Keratinocyte (primary cell): ENCODE measurements at regions not wholly inside any gene's neighbourhood (a gene's known extent, or its start where the extent isn't known, plus 50 kb on each side); places are given as distances from the start of the nearest gene placed in this dataset.

Experiments used
- DNase-seq: peaks from one replicate; pipeline ENCODE4 v3.0.0-alpha.2; 2011; ENCODE audit warnings: low read depth, missing footprints, low spot score
- FAIRE-seq: peaks from 2 replicates; lab custom pipeline; 2011; peaks lifted over from hg19 to GRCh38; lab: Jason Lieb, UNC
- H2AFZ ChIP-seq: 2 replicates; pipeline ENCODE4 v1.6.0; 2012; ENCODE audit warnings: low read length, control low read depth, inconsistent platforms; ENCODE audit not compliant: control insufficient read depth
- H3K27ac ChIP-seq: 2 replicates; pipeline ENCODE4 v1.5.1; 2011; ENCODE audit warnings: low read length; ENCODE audit not compliant: control insufficient read depth, insufficient read depth
- H3K27me3 ChIP-seq: 3 replicates; pipeline ENCODE4 v1.6.0; 2011; ENCODE audit warnings: low read length; ENCODE audit not compliant: control insufficient read depth, insufficient read depth; ENCODE audit errors: extremely low read depth
- H3K36me3 ChIP-seq, 2 experiments: 2 replicates in 1 of 2; 3 replicates in 1 of 2; pipeline ENCODE4 v1.5.1; 2011; ENCODE audit warnings: low read length in 2 of 2, mild to moderate bottlenecking in 1 of 2; ENCODE audit not compliant: control insufficient read depth in 2 of 2, insufficient read depth in 2 of 2; ENCODE audit errors: extremely low read depth in 1 of 2
- H3K4me1 ChIP-seq: 3 replicates; pipeline ENCODE4 v1.5.1; 2011; ENCODE audit warnings: low read length; ENCODE audit not compliant: control insufficient read depth, insufficient read depth; ENCODE audit errors: extremely low read depth
- H3K4me2 ChIP-seq: 3 replicates; pipeline ENCODE4 v1.6.0; 2011; ENCODE audit warnings: low read depth, low read length; ENCODE audit not compliant: control insufficient read depth, insufficient read depth; ENCODE audit errors: extremely low read depth
- H3K4me3 ChIP-seq, 3 experiments: fragments of 200-600 bp in 1 of 3; sonication (generic) in 1 of 3; 2 replicates in 2 of 3; 3 replicates in 1 of 3; pipeline ENCODE4 v1.5.1; 2011 to 2016; ENCODE audit warnings: low read length in 3 of 3, mild to moderate bottlenecking in 3 of 3, control low read depth in 2 of 3, inconsistent platforms in 1 of 3, low read depth in 1 of 3, mixed read lengths in 1 of 3, mixed run types in 1 of 3, moderate library complexity in 1 of 3; ENCODE audit not compliant: control insufficient read depth in 2 of 3, insufficient read depth in 2 of 3; ENCODE audit errors: extremely low read depth in 1 of 3
- H3K79me2 ChIP-seq: 2 replicates; pipeline ENCODE4 v1.6.0; 2012; ENCODE audit warnings: low read length; ENCODE audit not compliant: control insufficient read depth, insufficient read depth
- H3K9ac ChIP-seq: 3 replicates; pipeline ENCODE4 v1.6.0; 2011; ENCODE audit warnings: low read length; ENCODE audit not compliant: control insufficient read depth, insufficient read depth; ENCODE audit errors: extremely low read depth
- H3K9me1 ChIP-seq: 3 replicates; pipeline ENCODE4 v1.6.0; 2011; ENCODE audit warnings: low read length; ENCODE audit not compliant: control insufficient read depth, insufficient read depth; ENCODE audit errors: extremely low read depth
- H3K9me3 ChIP-seq: 2 replicates; pipeline ENCODE4 v1.5.1; 2012; ENCODE audit warnings: low read depth, low read length; ENCODE audit not compliant: control insufficient read depth
- H4K20me1 ChIP-seq: 3 replicates; pipeline ENCODE4 v1.6.0; 2011; ENCODE audit warnings: low read length; ENCODE audit not compliant: control insufficient read depth, insufficient read depth; ENCODE audit errors: extremely low read depth
- CTCF ChIP-seq, 3 experiments: IDR thresholded peaks in 1 of 3; conservative IDR thresholded peaks in 1 of 3; optimal IDR thresholded peaks in 1 of 3; 2 replicates in 2 of 3; 3 replicates in 1 of 3; pipeline versions ENCODE3 to v1.5.1; 2011; ENCODE audit warnings: low read length in 3 of 3, mild to moderate bottlenecking in 3 of 3, moderate library complexity in 2 of 3, control low read depth in 1 of 3, inconsistent platforms in 1 of 3; ENCODE audit not compliant: insufficient read depth in 2 of 3; ENCODE audit errors: extremely low read depth in 1 of 3
- EZH2 ChIP-seq: IDR thresholded peaks from one replicate; pipeline ENCODE4 v1.6.1; 2012; ENCODE audit warnings: inconsistent platforms, mild to moderate bottlenecking, low read length, moderate library complexity
- dilution Hi-C: fragments of 300-500 bp; cut with MboI; formaldehyde crosslinking; loops from one replicate; pipeline ENCODE4 v1.7.0; 2020; ENCODE audit warnings: low sequenced_read_pairs; ENCODE audit not compliant: extremely low pct_ligation_motif_present

GRCh38 chr10:129320340-129320739 is 146.7 kb upstream of the MGMT start:
- FAIRE-seq (no peak), DNase-seq (no peak)
- Histone ChIP-seq H3K79me2 (no peaks in the 10 kb centered on the region), H4K20me1 (no peaks in the 10 kb centered on the region), H3K4me2 (no peak overlapping the region), H2AFZ (no peak overlapping the region), H3K9me1 (no peaks in the 10 kb centered on the region), H3K36me3 (no peaks in the 10 kb centered on the region), H3K27ac (no peak overlapping the region), H3K4me3 (no peak overlapping the region), H3K4me1 (no peaks in the 10 kb centered on the region), H3K9me3 (no peaks in the 10 kb centered on the region), H3K27me3 (no peaks in the 10 kb centered on the region), H3K9ac (no peak overlapping the region)
- dilution Hi-C loops = no loop called here
- no peak for TF ChIP-seq CTCF (optimal IDR thresholded peaks at IDR 0.05 in 1 of 3, IDR thresholded peaks at IDR 0.05 in 1 of 3, conservative IDR thresholded peaks at IDR 0.05 in 1 of 3; ENCODE audit: extremely low read depth in 1 of 3, insufficient read depth in 2 of 3, low read length in 3 of 3)
- TF ChIP-seq EZH2 = no peak

- H3K4me1 ChIP-seq = no peaks in the 10 kb centered on the region
- no peak overlapping the region for H3K9ac ChIP-seq
- H3K9me3 ChIP-seq = no peaks in the 10 kb centered on the region
- dilution Hi-C loops = no loop called here
- H3K9me1 ChIP-seq = no peaks in the 10 kb centered on the region
- TF ChIP-seq CTCF (optimal IDR thresholded peaks at IDR 0.05 in 1 of 3, IDR thresholded peaks at IDR 0.05 in 1 of 3, conservative IDR thresholded peaks at IDR 0.05 in 1 of 3; ENCODE audit: extremely low read depth in 1 of 3, insufficient read depth in 2 of 3, low read length in 3 of 3) (no peak), EZH2 (no peak)
- H3K4me2 ChIP-seq = no peak overlapping the region
- no peaks in the 10 kb centered on the region for H3K27me3 ChIP-seq
- no peak overlapping the region for H2AFZ ChIP-seq
- H3K79me2 ChIP-seq = no peaks in the 10 kb centered on the region
- FAIRE-seq = no peak
- no peaks in the 10 kb centered on the region for H3K36me3 ChIP-seq
- H3K27ac ChIP-seq = no peak overlapping the region
- no peaks in the 10 kb centered on the region for H4K20me1 ChIP-seq
- no peak overlapping the region for H3K4me3 ChIP-seq
- DNase-seq = no peak
Observed at GRCh38 chr10:129321727-129322126, 145.3 kb upstream of the MGMT start.
